Stimulated activated CD8-positive, alpha-beta memory T cell treated with anti-CD3 and anti-CD28 coated beads, Interleukin-15, amount 100 ng/mL, for 1 hour (primary cell): ENCODE measurements at regions not wholly inside any gene's neighbourhood (a gene's known extent, or its start where the extent isn't known, plus 50 kb on each side); places are given as distances from the start of the nearest gene placed in this dataset.
"Not testable (repeated sequence)": the region's sequence is repeated elsewhere in the genome, so short reads cannot be mapped to it uniquely, and the experiment has no call there.

ENCODE experiments used
- DNase-seq: peaks from one replicate; pipeline ENCODE4 v3.0.0-alpha.2; 2020; ENCODE audit warnings: low read depth

DNA sequence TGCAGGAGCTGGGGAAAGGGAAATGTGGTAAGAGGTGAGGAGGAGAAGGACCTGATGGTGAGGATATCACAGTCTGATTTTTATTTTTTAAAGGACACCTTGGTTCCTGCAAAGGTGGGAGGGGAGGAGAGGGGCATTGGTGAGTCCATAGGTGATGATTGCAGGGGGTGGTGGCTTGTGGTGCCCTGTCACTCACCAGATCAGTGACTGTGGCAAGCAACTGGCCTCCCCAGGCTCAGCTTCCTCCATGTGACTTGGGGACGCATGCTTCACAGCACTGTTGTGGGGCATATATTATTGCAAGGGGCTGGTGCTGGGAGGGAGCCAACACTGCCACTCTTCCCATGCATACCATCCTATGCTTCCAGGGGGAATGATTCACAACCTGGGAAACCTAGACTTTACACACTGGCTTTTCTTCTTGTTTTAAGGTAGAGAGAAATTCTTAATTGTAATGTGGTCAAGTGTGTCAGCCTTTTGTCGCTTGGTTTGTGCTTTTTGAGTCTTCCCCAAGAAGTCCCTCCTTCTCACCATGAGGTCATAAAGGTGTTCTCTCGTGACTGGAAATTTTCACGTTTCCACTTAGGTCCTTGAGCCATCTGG, 106.8 kb upstream of the PLGLB2 start:
- DNase-seq, result not testable (repeated sequence)

DNA sequence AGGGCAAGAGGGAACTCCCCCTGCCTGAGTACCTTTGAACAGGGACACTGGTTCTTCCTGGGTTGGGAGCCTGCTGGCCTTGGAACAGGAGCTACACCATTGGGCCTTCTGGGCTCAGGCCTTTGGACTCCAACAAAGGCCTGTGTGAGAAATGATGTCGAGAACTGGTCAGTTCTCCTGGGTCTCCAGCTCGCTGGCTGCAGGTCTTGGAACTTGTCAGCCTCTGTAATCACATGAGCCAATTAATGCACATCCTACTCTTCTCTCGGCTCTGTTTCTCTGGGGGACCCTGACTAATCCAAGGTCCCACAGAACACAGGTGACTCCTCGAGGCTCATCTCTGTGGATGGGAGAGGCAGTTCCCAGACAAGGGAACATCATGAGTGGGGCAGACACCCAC, 104.7 kb upstream of the PLGLB2 start:
- DNase-seq, result not testable (repeated sequence)

DNA sequence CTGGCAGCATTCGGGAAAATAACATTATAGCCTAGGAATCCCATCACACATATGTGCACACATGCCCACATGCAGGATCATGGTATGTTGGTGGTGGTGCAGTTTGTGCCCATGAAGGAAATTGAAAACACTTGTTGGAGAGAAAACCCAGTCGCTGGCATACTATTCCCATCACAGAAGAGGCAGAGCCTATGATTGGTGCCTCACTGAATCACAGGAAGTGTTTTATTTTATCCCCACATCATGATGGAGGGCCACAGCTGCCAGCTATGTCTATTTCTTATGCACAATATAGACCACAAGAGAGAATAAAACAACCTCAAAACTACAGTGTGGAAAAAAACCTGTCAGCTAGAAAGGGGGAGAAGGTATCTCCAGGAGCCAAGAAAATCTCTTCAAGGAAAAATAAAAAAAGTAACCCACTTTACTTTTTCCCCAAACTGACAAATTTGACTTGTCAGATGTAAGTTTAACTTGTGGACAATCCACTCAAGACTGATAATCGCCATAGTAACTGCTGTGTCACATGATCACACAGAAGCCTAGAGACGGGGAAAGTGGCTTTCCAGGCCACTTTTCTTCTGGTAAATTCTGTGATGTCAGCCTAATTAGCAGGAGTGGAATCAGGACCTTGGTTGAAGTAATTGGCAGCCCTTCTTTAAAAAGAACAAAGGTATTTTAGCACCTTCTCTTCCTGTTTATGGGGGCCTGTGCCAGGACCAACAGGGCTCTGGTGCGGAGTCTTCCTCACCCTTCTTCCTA, 100.0 kb upstream of the PLGLB2 start:
- not testable (repeated sequence) for DNase-seq

GRCh38 chr2:87648815-87649214, 99.1 kb upstream of the PLGLB2 start:
- not testable (repeated sequence) for DNase-seq

DNA sequence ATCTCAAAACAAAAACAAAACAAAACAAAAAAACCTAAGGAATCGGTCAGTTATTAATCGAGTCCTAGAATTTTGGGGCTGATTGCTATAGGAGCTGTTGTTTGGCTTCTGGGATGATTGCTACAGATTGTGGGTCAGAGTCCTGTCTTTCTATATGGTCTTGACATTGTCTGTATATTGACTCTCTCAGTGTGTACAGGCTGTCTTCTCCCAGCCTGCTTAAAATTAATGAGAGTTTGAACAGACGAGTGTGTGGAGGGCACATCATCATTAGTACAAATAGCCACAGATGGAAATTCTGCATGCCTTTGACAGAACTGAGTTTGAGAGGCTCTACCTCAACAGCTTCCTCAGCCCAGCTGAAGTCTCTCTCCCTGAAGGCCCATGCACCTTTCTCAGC, 98.0 kb upstream of the PLGLB2 start:
- not testable (repeated sequence) for DNase-seq

GRCh38 chr2:87650837-87651236, 97.0 kb upstream of the PLGLB2 start:
- not testable (repeated sequence) for DNase-seq

- DNase-seq, result not testable (repeated sequence)
Observed at GRCh38 chr2:87651589-87651988, 96.3 kb upstream of the PLGLB2 start.

DNA sequence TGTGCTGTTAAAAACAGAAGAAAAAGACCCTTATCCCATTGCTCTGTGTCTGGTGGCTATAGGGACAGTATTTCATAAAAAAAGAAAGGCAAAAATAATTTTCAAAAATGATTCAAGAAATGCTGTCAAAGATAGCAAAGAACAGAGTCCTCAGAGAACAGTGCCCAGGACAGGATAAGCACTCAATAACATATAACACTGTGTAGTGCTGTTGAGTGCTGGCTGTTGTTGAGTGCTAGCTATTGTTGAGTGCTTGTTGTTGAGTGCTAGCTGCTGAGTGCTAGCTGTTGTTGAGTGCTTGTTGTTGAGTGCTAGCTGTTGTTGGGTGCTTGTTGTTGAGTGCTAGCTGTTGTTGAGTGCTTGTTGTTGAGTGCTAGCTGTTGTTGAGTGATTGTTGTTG, 94.5 kb upstream of the PLGLB2 start:
- DNase-seq, result not testable (repeated sequence)

GRCh38 chr2:87654136-87654814, 93.6 kb upstream of the PLGLB2 start:
- not testable (repeated sequence) for DNase-seq

DNA sequence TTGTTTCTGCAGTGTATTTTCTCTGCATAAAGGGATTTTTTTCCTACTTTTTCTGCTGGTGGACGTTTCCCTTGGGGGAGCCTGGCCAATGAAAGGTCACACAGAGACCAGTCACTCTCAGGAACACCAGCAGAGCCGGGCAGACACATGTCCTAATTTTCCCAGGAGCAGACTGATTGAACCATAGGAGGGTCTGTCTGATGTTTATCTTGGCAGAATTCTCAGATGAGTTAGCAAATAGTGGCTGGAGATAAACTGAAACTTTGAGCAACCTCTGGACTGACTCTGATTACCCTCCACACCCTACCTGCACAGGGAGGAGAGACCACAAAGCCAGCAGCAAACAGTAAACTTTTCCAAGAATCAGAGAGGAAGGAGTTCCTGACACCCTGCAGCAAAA, 90.0 kb upstream of the PLGLB2 start:
- not testable (repeated sequence) for DNase-seq

GRCh38 chr2:87658357-87658756, 89.5 kb upstream of the PLGLB2 start:
- DNase-seq, result not testable (repeated sequence)

DNA sequence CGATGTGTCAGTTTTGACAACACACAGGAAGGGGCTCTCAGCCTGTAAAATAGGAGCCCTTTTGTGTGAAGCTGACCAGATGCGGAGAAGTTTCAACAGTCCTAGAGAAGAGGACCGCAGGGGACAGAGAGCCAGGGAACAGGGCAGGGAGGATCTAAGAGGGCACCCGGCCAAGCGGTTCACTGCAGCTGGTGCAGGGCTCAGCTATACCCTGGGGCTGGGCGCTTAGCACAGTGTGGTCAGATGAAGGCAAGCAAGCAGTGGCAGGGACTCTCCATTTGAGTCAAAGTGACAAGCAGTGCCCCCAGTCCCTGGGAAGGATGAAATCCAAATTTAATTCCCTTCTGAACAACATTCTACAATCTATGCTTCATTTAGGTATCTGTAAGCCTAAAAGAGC, 88.9 kb upstream of the PLGLB2 start:
- DNase-seq, result not testable (repeated sequence)

- not testable (repeated sequence) for DNase-seq
Observed at GRCh38 chr2:87660164-87660563, 87.7 kb upstream of the PLGLB2 start.

DNA sequence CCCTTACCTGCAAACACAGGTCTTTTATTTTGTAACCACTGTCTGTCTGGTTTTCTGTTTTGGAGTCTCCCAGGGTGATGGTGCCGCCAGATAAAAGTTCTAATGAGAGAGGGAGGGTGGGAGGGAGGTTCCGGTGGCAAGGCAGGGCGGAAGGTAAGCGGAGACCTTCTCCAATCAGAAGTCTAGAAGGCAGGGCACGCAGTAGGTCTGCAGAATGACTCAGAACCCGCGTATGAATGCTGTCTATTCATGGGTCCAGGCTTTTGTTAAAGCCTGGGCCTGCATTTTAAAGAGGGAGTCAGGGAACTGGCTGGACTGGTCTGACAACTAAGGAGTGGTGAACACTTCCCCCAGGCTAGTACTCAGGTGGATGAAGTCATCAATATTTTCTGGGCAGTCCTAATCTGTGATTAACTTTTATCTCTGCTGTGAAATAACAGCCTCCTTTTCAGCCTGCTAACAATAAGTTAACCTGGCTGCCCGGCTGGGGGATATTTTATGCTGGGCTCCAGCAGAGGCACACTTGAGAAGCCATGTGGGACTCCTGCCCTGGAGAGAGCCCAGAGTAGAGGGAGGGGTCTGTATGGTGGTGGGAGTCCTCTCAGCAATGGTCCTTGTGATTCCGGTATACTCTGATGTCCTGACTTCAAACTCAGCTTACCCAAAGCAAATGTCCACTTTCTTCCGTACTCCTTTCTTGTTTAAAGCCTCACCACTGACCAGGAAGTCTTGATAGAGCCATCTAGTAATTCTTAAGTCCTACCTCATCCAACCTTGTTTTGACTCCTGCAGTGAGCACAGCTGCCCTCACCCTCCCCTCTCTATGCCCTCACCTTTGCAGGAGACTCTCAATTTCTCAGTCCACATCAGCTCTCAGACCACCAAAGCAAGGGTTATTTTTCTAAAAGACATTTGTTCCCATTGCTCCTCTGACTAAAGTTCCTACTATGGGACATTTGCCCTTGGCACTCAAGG, 85.3 kb upstream of the PLGLB2 start:
- not testable (repeated sequence) for DNase-seq

GRCh38 chr2:87663347-87663746, 84.5 kb upstream of the PLGLB2 start:
- not testable (repeated sequence) for DNase-seq

DNA sequence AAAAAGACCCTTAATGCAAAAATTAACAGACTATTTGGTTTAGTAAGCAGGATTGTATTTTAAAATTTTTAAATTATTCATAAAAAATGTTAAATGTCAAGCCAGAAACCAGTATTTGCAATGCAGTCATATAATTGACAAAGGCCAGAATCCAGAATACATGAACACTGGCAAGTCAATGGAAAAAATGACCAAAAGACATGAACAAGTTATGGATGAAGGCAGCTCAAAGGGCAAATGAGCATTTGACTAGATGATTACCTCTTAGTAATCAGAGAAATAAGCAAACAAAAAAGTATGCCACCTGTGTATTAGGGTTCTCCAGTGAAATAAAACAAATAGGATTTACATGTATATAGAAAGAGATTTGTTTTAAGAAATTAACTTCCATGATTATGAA, 80.9 kb upstream of the PLGLB2 start:
- DNase-seq, result not testable (repeated sequence)

GRCh38 chr2:87668361-87668760, 79.5 kb upstream of the PLGLB2 start:
- not testable (repeated sequence) for DNase-seq

DNA sequence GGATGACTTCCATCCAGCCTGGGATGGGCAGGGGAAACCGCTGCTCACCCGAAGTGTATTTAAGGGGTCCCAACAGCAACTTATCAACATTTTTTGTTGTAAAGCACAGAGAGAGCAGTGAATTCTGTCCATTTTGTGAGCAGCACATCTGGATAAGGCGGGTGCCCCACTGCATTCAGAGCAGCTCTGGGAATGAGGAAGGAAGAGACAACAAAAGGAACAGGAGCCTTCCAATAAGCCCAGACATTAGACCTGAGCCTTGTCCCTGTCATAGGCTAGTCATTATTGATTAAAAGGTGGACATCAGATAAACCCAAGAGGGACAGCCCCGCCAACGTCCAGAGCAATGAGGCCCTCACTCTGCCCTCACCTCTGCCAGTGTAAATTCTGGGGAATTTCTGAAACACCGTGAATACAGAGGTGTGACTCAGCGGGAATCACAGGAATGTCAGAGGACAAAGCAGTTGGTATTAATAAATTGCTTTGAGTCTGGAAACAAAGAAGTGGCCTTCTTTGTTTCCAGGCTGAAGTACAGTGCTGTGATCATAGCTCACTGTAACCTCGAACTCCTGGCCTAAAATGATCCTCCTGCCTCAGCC, 78.2 kb upstream of the PLGLB2 start:
- not testable (repeated sequence) for DNase-seq

DNA sequence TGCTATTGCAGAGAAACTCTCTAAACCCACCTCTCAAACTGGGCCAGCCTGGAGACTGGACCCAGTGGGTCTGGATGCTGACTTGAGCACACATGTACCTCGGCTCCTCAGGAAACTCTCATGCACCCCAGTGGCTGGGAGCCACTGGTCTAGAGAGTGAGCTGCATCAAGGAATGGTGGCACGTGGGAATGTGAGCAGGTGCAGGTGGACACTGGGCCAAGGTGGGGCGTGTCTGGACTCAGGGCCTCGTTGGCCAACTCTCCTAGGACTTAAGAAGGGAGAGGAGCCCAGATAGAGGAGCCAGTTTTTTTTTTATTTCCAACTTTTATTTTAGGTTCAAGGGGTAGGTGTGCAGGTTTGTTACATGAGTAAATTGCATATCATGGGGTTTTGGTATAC, 75.5 kb upstream of the PLGLB2 start:
- not testable (repeated sequence) for DNase-seq

GRCh38 chr2:87674729-87675128, 73.2 kb upstream of the PLGLB2 start:
- DNase-seq, result not testable (repeated sequence)

DNA sequence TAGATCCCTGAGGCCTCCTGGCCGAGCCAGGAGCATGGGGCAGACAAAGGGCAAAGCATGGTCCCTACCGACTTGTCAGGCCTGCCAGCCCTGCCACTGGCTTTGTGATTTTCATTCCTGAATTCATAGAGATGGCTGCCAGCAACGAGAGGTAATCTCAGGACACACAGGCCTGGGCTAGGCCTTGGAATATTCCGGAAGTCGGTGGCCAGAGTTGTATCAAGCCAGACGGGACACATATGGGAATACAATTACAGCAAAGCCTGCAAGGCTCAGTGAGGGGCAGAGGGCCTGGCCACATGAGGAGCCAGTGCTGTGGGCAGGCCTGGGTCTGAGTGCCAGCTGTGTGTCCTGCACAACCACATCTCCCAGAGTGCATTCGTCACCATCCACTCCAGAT, 72.4 kb upstream of the PLGLB2 start:
- not testable (repeated sequence) for DNase-seq
